ENCODE measurements at regions not wholly inside any gene's neighbourhood (a gene's known extent, or its start where the extent isn't known, plus 50 kb on each side); places are given as distances from the start of the nearest gene placed in this dataset.

DNA sequence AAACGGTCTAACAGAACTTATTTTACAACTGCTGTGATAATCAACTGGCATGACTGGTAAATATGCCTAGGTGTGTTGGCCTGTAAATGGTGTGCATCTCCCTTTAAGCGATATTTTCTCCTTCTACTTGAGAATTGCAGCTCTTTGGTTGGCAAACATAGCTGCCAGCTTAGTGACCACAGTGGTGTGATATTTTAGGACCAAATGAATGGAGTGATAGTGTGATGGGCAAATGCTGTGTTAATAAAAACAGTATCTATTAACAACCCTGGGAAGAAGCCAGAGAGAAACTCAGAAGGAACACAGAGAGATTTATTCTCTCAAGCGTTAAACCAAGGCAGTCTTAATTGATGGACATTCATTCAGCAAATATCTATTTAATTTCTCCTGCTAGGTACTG, 278.4 kb downstream of the AACS start:
- TF ChIP-seq, protein P1, sequence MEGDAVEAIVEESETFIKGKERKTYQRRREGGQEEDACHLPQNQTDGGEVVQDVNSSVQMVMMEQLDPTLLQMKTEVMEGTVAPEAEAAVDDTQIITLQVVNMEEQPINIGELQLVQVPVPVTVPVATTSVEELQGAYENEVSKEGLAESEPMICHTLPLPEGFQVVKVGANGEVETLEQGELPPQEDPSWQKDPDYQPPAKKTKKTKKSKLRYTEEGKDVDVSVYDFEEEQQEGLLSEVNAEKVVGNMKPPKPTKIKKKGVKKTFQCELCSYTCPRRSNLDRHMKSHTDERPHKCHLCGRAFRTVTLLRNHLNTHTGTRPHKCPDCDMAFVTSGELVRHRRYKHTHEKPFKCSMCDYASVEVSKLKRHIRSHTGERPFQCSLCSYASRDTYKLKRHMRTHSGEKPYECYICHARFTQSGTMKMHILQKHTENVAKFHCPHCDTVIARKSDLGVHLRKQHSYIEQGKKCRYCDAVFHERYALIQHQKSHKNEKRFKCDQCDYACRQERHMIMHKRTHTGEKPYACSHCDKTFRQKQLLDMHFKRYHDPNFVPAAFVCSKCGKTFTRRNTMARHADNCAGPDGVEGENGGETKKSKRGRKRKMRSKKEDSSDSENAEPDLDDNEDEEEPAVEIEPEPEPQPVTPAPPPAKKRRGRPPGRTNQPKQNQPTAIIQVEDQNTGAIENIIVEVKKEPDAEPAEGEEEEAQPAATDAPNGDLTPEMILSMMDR (IDR thresholded peaks at IDR 0.05) = no peak
- TF ChIP-seq EP300 (IDR thresholded peaks at IDR 0.05) = no peak

Data from stomach (tissue), 4 donors.